ENCODE measurements at regions not wholly inside any gene's neighbourhood (a gene's known extent, or its start where the extent isn't known, plus 50 kb on each side); places are given as distances from the start of the nearest gene placed in this dataset.
"Not testable (repeated sequence)": the region's sequence is repeated elsewhere in the genome, so short reads cannot be mapped to it uniquely, and the experiment has no call there.

- no peak for DNase-seq
Observed at GRCh38 chr5:28310696-28311095, 1272.3 kb upstream of the CDH9 start.

GRCh38 chr5:28305891-28306290 lies 1267.5 kb upstream of the CDH9 start:
- no peak for DNase-seq

- no peak for DNase-seq
Observed at GRCh38 chr5:28301712-28302111, 1263.3 kb upstream of the CDH9 start.

- no peak for DNase-seq
Observed at GRCh38 chr5:28296254-28297013, 1258.0 kb upstream of the CDH9 start.

GRCh38 chr5:28287021-28287420 lies 1248.6 kb upstream of the CDH9 start:
- DNase-seq: not testable (repeated sequence)

GRCh38 chr5:28286566-28286965 lies 1248.2 kb upstream of the CDH9 start:
- DNase-seq: no peak

- no peak for DNase-seq
Observed at GRCh38 chr5:28284788-28285187, 1246.4 kb upstream of the CDH9 start.

GRCh38 chr5:28281351-28281750 lies 1243.0 kb upstream of the CDH9 start:
- DNase-seq: no peak

- DNase-seq: no peak
Observed at GRCh38 chr5:28275931-28276330, 1237.5 kb upstream of the CDH9 start.

GRCh38 chr5:28269978-28270377 lies 1231.6 kb upstream of the CDH9 start:
- DNase-seq: no peak

GRCh38 chr5:28265877-28266276 lies 1227.5 kb upstream of the CDH9 start:
- no peak for DNase-seq

- no peak for DNase-seq
Observed at GRCh38 chr5:28254846-28255245, 1216.5 kb upstream of the CDH9 start.

GRCh38 chr5:28253431-28253830 lies 1215.0 kb upstream of the CDH9 start:
- DNase-seq: no peak

GRCh38 chr5:28249771-28250415 lies 1211.5 kb upstream of the CDH9 start:
- peak; percentile 18 for DNase-seq

- no peak for DNase-seq
Observed at GRCh38 chr5:28234356-28234968, 1196.1 kb upstream of the CDH9 start.

GRCh38 chr5:28226407-28226806 lies 1188.0 kb upstream of the CDH9 start:
- no peak for DNase-seq

- no peak for DNase-seq
Observed at GRCh38 chr5:28219539-28219938, 1181.2 kb upstream of the CDH9 start.

GRCh38 chr5:28217695-28218094 lies 1179.3 kb upstream of the CDH9 start:
- no peak for DNase-seq

- DNase-seq: no peak
Observed at GRCh38 chr5:28216939-28217360, 1178.6 kb upstream of the CDH9 start.

- DNase-seq: no peak
Observed at GRCh38 chr5:28215091-28215490, 1176.7 kb upstream of the CDH9 start.

GRCh38 chr5:28214292-28214691 lies 1175.9 kb upstream of the CDH9 start:
- DNase-seq: no peak

GRCh38 chr5:28208356-28208755 lies 1170.0 kb upstream of the CDH9 start:
- no peak for DNase-seq

- DNase-seq: no peak
Observed at GRCh38 chr5:28190011-28190410, 1151.6 kb upstream of the CDH9 start.

- DNase-seq: no peak
Observed at GRCh38 chr5:28174691-28175090, 1136.3 kb upstream of the CDH9 start.
